Coronary artery (tissue), 2 donors: ENCODE measurements at regions not wholly inside any gene's neighbourhood (a gene's known extent, or its start where the extent isn't known, plus 50 kb on each side); places are given as distances from the start of the nearest gene placed in this dataset.

Experiments used
- DNase-seq: peaks from one replicate; pipeline ENCODE4 v3.0.0-alpha.2; 2017; ENCODE audit warnings: low spot score
- H3K27ac ChIP-seq, 2 donors: fragments of 200-600 bp; sonication (generic); one replicate each; pipeline ENCODE4 v1.5.1; 2016 to 2019
- H3K4me3 ChIP-seq: fragments of 200-600 bp; sonication (generic); 2 replicates; pipeline ENCODE4 v1.5.1; 2016; ENCODE audit warnings: mild to moderate bottlenecking, moderate library complexity
- CTCF ChIP-seq: fragments of 200-600 bp; sonication (generic); IDR thresholded peaks from one replicate; pipeline ENCODE4 v1.5.1; 2019; ENCODE audit warnings: antibody characterized with exemption

- Histone ChIP-seq H3K4me3 (no peak overlapping the region), H3K27ac (no peak overlapping the region)
- no peak for TF ChIP-seq CTCF
- DNase-seq = no peak
These were observed 292.8 kb downstream of the MEX3B start for GRCh38 chr15:81752974-81753373.

- H3K4me3 ChIP-seq = no peak overlapping the region
- TF ChIP-seq CTCF = no peak
- DNase-seq = no peak
- H3K27ac ChIP-seq = no peak overlapping the region
These were observed 293.3 kb downstream of the MEX3B start for GRCh38 chr15:81752546-81752942.

GRCh38 chr15:81751816-81752545, 293.8 kb downstream of the MEX3B start:
- DNase-seq = no peak
- no peak for TF ChIP-seq CTCF
- H3K27ac ChIP-seq = no peak overlapping the region
- H3K4me3 ChIP-seq = no peak overlapping the region

- H3K4me3 ChIP-seq = no peak overlapping the region
- no peak for TF ChIP-seq CTCF
- no peak overlapping the region for H3K27ac ChIP-seq
- DNase-seq = no peak
These were observed 294.6 kb downstream of the MEX3B start for GRCh38 chr15:81751256-81751655.

GRCh38 chr15:81749716-81750375, 296.0 kb downstream of the MEX3B start:
- DNase-seq = no peak
- no peak overlapping the region for H3K4me3 ChIP-seq
- no peak overlapping the region for H3K27ac ChIP-seq
- TF ChIP-seq CTCF = no peak

GRCh38 chr15:81747482-81747881, 298.3 kb downstream of the MEX3B start:
- no peak overlapping the region for H3K4me3 ChIP-seq
- no peak for TF ChIP-seq CTCF
- DNase-seq = no peak

GRCh38 chr15:81747026-81747425, 298.8 kb downstream of the MEX3B start:
- Histone ChIP-seq H3K4me3 (no peak overlapping the region), H3K27ac (no peak overlapping the region)
- no peak for TF ChIP-seq CTCF
- no peak for DNase-seq

More at GRCh38 chr15:81747482-81747881, 298.3 kb downstream of the MEX3B start:
- no peak overlapping the region for H3K27ac ChIP-seq
